Right renal cortex interstitium (tissue), 3 donors: ENCODE measurements at regions not wholly inside any gene's neighbourhood (a gene's known extent, or its start where the extent isn't known, plus 50 kb on each side); places are given as distances from the start of the nearest gene placed in this dataset.

ENCODE experiments used
- DNase-seq, 3 donors: peaks; one replicate each; pipeline ENCODE4 v3.0.0-alpha.2; 2013; ENCODE audit warnings: low read depth in 3 of 3, low spot score in 2 of 3

DNA sequence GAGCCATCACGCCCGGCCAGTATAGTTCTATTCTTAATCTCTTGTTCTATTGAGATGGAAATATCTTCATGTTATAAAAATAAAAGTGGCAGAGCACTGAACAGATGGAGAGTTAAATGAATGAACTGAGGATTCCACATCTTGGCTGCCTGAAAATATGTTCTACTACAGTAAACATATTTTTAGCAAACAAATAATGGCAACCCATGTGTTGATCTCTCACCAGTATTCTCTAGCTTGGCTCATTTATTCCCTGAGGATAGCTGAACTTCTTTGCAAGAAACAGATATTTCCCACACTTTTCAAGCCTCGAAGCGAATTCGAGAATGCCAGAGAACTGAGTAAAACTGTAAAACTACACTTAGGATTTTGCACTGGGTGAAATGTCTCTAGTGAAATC is 58.9 kb downstream of the DIRAS3 start:
- DNase-seq: no peak

DNA sequence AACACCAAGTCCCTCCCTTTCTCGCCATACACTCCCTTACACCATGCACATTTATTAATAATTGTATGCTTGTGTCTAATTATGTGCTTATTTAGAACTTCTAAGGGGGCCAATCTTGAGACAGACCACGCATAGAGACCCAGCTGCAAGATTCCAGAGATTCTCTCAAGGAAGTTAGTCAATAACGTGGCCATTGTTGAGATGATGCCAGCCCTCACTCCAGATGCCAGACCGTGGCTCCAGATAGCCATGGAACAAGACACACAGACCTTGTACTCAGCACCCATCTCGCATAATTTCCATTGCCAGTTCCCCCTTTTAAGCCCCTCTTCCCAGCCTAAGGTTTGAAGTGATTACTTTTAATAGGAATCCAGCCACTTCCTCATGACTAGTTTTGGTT is 62.4 kb downstream of the DIRAS3 start:
- DNase-seq: no peak

DNA sequence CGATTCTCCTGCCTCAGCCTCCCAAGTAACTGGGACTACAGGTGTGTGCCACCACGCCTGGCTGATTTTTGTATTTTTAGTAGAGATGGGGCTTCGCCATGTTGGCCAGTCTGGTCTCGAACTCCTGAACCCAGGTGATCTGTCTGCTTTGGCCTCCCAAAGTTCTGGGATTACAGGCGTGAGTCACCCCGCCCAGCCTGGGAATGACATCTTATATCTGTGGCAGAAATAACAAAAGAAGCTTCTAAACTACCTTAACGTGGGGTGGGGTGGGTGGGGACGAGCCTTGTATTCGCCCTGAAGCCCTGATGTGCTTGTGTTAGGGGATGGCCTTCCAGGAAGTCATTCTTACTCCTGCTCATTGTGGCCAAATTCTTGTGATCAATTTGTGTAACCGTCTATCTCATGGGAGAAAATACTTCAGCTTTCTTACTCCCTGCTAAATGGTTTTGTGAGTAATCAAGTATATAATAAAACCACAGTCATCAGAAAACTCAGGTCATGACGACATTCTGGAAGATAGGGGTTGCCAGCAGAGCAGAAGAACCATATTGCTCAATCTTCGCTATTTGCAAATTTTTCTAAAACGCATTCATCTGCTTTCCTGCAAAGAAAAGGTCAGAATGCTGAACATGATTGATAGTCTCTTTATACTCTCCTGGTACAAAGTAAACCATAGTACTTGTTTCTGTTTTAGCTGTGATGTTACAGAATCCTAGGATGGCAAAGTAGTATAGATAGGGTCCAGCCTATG is 63.2 kb downstream of the DIRAS3 start:
- DNase-seq: no peak

DNA sequence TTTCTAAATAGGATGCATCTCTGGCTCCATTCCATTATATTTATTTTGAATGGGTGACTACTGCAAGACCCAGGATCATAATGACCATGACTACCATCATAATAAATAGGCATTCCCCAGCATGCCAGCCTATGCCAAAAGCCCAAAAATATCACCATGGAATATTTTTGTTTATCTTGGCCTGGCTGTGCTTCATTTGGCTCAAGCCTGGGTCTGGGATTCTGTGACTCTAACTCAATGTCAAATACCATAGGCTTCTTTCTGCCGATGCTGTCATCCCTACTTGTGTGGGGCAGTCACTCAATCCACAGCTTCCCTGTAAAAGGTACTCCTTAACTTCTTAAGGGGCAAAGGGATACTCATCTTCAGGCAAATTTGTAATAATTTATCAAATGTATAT is 66.6 kb downstream of the DIRAS3 start:
- no peak for DNase-seq

DNA sequence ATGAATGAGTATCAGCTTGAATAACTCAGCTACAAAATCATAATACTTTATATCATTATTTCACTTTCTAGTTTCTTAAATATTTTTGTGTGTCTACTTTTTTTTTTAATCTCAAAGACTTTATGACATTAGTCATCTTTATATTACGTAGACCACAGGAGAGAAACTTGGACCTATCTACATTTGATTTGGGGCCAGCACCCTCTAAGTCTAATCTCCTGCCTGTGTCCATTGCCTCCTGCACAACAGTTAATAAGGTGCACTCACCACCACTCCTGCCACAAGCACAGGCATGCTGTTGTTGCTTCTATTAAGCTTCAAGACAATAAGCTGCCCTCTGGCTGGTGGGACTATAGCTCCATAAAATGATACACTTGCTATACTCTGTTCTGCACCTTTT is 70.4 kb downstream of the DIRAS3 start:
- no peak for DNase-seq

DNA sequence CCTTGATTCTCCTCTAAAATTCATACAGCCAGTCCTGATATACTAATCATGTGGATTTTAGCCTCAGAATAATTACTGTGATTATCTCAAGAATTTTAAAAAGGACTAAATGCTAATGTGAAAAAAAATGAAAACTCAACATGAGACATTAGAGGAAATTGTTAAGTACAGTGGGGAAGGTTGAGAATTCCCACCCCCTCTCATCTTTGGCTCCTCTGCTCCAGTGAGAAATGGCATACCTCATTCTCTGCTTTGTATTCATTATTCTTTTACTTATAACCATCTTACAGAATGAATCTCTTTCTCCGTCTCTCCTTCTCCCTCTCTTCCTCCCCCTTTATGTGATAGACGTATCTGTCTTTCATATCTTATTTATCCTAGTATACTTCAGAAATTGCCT is 70.9 kb downstream of the DIRAS3 start:
- DNase-seq: no peak

DNA sequence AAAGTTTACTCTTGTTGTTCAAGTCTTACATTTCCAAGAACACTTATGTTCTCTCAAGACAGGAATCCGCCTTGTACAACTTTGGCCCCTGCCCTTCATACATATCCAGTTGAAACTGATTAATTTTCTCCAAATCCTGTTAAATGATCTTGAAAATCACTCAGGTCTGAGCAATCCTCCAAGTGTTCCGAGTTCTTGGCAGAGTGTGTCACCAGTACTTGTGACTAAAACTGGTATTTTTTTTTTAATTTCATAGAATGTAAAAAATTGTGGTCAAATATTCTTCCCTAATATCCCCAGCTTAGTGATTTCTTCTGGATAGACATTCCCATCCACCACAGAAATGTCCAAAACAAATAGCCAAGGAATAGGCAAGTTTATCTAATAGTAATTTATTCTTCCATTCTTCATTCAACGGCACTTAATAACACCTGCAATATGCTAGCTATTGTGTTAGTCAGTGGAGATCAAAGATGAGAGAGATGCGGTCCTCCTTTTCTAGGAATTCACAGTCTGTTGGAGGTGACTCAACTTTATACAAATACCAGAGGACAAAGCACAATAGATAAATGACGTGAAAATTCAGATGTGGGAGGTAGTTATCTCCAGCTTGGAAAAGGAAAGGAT is 71.4 kb downstream of the DIRAS3 start:
- DNase-seq: no peak

DNA sequence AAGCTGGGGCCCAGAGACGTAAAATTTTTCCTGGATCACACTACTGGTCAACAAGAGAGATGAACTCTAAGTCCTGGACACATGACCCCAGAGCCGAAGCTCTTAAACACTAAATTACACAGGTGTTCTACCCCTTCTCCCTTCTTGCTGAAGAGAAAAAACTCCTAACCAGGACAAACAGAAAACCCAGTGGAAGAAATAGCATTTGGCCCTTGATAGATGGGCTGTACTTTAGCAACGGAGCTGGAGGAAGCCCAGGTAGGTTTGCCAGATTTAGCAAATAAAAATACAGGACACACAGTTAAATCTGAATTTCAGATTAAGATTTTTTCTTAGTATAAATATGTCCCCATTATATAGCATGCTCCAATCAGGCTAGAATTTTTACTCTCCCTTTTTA is 72.7 kb downstream of the DIRAS3 start:
- no peak for DNase-seq

DNA sequence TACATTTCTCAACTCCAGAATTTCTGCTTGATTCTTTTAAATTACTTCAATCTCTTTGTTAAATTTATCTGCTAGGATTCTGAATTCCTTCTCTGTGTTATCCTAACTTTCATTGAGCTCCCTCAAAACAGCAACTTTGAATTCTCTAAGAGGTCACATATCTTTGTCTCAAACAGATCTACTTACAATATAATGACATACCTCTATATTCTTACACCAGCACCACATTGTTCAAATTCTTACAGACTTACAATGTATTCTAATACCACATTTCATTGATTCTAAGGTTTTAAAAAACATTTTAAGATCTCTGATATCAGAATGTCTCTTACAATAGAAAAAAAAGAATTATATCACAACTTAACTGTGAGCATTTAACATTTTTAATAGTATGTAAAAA is 77.4 kb downstream of the DIRAS3 start:
- DNase-seq: no peak

DNA sequence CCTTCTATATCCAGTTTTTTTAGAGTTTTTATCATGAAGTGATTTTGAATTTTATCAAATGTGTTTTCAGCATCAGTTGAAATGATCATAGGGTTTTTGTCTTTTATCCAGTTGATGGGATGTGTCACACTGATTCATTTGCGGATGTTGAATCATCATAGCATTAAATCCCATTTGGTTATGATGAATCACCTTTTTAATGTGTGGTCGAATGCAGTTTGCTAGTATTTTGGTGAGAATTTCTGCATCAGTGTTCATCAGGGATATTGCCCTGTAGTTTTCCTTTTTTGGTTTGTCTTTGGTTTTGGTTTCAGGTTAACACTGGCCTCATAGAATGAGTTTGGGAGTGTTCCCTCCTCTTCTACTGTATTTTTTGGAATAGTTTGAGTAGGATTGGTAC is 80.3 kb downstream of the DIRAS3 start:
- DNase-seq: no peak

DNA sequence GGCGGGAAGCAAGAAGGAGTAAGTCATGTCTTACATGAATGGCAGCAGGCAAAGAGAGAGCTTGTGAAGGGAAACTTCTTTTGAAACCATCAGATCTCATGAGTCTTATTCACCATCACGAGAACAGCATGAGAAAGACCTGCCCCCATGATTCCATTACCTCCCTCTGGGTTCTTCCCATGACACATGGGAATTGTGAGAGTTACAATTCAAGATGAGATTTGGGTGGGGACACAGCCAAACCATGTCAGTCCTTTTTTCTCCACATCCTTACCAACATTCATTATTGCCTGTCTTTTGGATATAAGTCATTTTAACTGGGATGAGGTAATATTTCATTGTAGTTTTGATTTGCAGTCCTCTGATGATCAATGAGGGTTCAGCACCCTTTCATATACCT is 81.0 kb downstream of the DIRAS3 start:
- DNase-seq: no peak

DNA sequence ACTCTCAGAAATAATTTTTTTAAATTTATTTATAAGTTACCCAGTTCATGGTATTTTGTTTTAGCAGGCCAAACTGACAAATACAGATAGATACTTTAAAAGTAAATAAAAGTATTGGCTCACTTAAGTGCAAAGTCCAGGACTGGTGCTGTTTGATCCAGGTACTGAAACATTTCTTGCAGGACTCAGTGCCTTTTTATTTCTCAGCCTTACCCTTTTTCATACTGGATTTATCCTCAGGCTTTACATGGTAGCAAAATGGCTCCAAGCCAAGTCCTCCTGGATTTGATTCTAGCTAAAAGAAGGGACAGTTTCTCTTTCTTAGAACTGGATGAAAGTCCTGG is 83.8 kb downstream of the DIRAS3 start:
- no peak for DNase-seq

DNA sequence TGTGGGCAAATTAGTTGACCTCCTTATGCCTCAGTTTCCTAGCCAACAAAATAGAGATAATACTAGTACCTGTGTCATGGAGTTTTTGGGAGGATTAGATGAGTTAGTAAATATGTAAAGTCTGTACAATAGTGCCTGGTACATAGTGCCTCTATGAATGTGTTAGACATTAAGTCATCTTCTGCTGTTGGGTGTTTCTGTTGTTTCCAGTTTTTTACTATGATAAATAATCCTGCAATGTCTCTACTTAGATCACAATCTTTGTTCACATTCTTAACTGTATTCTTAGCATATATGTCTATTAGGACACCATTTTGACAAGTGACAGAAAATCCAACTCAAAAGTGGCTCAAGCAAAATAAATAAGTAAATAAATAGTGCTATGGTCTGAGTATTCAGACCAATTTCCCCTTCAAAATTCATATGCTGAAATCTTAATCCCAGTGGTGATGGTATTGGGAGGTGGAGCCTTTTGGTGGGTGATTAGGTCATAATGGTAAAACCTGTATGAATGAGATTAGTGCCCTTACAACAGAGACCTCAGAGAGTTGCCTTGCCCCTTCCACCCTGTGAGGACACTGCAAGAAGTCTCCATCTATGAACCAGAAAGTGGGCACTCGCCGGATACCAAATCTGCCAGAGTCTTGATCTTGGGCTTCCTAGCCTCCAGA is 84.3 kb downstream of the DIRAS3 start:
- no peak for DNase-seq

DNA sequence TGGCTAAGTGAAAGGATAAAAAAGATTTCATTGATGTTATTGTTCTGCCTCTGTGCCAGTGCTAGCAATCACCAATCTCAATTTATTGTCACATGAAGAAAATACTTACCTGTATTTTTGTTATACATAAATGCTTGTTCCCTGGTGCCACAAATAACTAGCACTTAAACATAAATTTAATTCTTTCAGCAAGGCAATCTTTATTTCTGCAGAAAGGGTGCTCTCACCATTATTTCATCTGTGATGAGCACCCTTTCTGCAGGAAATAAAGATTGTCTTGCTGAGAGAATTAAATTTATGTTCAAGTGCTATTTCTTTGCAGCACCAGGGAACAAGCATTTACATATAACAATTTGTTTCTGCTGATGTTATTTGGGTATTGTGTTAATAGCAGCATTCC is 87.2 kb downstream of the DIRAS3 start:
- DNase-seq: no peak

DNA sequence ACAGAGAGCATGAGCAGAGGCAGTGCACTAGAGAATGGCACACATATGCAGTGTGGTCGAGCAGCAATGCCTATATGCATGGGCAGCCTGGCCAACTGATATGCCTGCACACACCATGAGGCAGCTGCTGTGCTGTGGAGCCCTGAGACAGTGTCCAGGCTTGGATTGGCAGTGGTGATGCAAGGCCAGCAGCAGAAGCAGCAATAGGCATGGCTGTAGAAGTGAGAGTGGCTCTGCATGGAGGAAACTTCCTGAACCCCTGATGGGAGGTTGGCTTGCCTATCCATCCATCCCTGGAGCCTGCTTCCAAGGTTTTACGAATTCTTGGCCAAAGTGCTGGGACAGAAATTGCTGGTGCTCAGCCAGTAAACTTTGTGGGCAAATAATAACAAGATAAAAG is 89.7 kb downstream of the DIRAS3 start:
- DNase-seq: no peak

DNA sequence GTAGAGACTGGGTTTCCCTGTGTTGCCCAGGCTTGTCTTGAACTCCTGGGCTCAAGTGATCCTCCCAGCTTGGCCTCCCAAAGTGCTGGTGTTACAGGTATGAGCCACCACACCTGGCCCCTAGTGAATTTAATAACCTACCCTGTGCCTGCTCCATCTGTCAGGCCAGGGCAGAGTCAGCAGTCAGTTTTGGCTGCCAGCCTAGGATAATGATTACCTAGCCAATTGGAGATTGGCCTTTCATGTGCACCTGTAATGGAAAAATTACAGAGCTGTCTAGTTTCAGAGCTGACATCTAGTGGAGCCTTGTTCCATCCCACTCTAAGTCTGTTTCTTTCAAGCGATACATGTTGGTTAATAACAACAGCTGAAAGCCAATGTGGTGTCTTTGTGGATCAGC is 92.0 kb downstream of the DIRAS3 start:
- DNase-seq: no peak

DNA sequence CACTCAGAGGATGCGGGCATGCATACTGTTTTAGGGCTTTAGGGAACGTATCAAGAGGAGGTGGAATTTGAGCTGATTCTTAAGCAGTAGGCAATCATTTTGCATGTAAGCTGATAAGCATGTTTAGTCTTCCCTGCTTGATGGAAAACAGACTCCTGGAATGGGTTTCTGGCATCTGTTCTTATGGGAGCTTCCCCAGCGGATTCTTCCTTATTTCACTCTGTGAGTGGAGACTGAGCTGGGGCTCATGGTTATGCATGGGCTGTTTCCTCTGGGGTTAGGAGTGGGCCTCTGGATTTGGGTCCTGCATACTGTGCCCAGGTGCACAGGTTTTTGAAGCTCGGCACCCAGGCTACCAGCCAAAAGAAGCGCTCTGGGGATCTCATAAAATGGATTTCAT is 93.4 kb downstream of the DIRAS3 start:
- DNase-seq: no peak

DNA sequence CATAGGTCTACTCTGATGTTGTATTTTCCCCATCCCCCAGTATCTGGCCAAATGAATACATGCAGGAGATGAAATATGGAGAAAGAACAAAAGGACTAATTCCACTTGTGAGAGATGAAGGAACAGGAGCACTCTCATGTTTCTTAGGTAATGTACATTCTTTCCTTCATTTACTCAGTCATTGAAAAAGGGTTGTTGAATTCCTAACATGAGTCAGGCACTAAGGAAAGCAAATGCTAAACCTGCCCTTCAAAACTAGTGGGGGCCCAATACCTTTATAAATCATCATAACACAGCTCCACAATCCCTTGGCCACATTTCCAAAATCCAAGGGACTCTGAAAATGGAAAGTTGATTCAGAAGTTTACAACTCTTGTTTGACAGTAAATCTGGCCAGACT is 94.3 kb downstream of the DIRAS3 start:
- DNase-seq: no peak

DNA sequence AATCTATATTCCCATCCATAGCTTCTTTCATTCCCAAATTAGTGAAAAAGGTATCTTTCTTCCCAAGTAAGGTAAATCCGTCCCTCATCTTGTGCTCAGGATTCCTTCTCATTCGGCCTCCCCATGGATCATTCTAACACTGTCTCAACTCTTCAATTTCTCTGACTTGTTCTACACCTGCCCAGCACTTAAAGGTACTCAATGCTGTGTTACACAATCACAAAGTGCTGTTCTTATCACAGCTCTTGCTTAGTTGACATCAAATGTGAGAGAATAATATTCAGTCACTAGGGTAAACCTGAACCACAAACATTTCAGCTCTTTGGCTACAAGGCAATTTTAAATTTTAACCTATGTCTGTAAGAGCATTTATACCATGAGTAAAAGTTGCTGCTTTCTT is 94.8 kb downstream of the DIRAS3 start:
- no peak for DNase-seq

DNA sequence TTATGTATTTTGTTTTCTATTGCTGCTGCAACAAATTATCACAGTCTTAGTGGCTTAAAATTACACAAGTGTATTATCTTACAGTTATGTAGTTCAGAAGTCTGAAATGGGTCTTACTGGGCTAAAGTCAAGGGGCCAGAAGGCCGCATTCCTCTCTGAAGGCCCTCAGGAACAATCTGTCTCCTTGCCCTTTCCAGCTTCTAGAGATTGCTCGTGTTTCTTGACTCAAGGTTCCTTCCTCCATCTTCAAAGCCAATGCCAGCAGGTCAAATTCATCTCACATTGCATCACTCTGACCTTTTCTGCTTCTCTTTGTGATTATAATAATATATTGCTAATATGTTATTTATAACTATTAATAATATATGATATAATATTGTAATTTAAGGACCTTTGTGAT is 97.1 kb downstream of the DIRAS3 start:
- DNase-seq: no peak

DNA sequence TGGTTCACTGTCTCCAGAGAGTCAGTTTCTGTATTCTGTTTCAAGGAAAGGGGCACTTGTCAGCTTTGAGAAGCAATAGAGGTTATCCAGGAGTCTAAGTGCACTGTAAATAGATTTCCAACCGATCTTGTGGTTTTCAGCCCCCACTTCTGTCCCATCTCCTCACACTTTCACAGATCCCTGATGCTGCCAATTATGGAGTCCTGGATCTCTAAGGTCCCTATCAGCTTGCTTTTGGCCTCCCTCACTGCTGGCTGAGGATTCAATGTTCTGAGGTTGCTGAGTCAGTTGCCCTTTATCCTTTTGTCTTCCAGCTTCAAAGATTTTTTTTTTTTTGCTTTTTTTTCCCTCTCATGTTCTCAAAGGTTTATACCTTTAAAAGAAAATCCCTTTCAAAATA is 98.4 kb downstream of the DIRAS3 start:
- no peak for DNase-seq

DNA sequence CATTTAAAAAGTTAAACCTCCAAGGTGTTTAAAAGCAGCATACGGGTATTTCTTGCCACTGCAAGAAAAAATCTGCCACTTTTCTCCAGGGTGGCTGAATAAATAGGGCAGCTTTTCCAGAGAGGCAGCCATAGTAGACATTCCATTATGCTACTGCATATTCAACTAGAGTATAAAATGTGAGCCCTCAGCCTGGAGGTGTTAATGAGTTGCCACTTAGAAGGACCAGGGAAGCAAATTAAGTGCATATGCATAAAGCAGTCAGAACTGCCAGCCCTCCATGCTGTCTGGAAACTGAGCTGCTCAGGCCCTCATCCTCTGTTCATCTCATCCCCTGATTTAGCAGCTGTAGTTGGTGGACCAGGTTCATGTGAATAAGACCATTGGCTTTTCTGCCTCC is 99.4 kb downstream of the DIRAS3 start:
- DNase-seq: no peak
